Right lung (tissue), 2 donors: ENCODE measurements at regions not wholly inside any gene's neighbourhood (a gene's known extent, or its start where the extent isn't known, plus 50 kb on each side); places are given as distances from the start of the nearest gene placed in this dataset.
A peak's percentile ranks its signal among the peaks of the same experiment; 100 is the strongest.
"Not testable (repeated sequence)": the region's sequence is repeated elsewhere in the genome, so short reads cannot be mapped to it uniquely, and the experiment has no call there.

Experiments
- DNase-seq, 2 donors: peaks; one replicate each; pipeline ENCODE4 v3.0.0-alpha.2; 2013

- no peak for DNase-seq
Measured at GRCh38 chr11:112650527-112650926, 310.7 kb upstream of the NCAM1 start.

- no peak for DNase-seq
Measured at GRCh38 chr11:112651386-112651785, 309.8 kb upstream of the NCAM1 start.

- DNase-seq, result no peak
Measured at GRCh38 chr11:112652786-112653390, 308.3 kb upstream of the NCAM1 start.

GRCh38 chr11:112655371-112655770 is 305.8 kb upstream of the NCAM1 start:
- DNase-seq, result peak; percentile 90 to 91

- no peak for DNase-seq
Measured at GRCh38 chr11:112656772-112657428, 304.3 kb upstream of the NCAM1 start.

GRCh38 chr11:112658431-112658878 is 302.8 kb upstream of the NCAM1 start:
- peak; percentile 61 to 71 for DNase-seq

GRCh38 chr11:112661146-112661545 is 300.1 kb upstream of the NCAM1 start:
- DNase-seq, result no peak

- no peak for DNase-seq
Measured at GRCh38 chr11:112661571-112661970, 299.6 kb upstream of the NCAM1 start.

- no peak for DNase-seq
Measured at GRCh38 chr11:112662554-112662953, 298.7 kb upstream of the NCAM1 start.

- no peak for DNase-seq
Measured at GRCh38 chr11:112663947-112664634, 297.1 kb upstream of the NCAM1 start.

GRCh38 chr11:112665291-112665690 is 295.9 kb upstream of the NCAM1 start:
- no peak for DNase-seq

- no peak for DNase-seq
Measured at GRCh38 chr11:112666253-112666652, 295.0 kb upstream of the NCAM1 start.

GRCh38 chr11:112670806-112671570 is 290.2 kb upstream of the NCAM1 start:
- no peak for DNase-seq

- DNase-seq, result not testable (repeated sequence)
Measured at GRCh38 chr11:112673401-112673800, 287.8 kb upstream of the NCAM1 start.

GRCh38 chr11:112685111-112685510 is 276.1 kb upstream of the NCAM1 start:
- no peak for DNase-seq

GRCh38 chr11:112689851-112690250 is 271.4 kb upstream of the NCAM1 start:
- DNase-seq, result no peak

- DNase-seq, result no peak
Measured at GRCh38 chr11:112693781-112694180, 267.4 kb upstream of the NCAM1 start.

GRCh38 chr11:112694245-112694644 is 267.0 kb upstream of the NCAM1 start:
- no peak for DNase-seq

GRCh38 chr11:112694813-112695212 is 266.4 kb upstream of the NCAM1 start:
- no peak for DNase-seq

- no peak for DNase-seq
Measured at GRCh38 chr11:112697391-112698178, 263.6 kb upstream of the NCAM1 start.

GRCh38 chr11:112705148-112705547 is 256.1 kb upstream of the NCAM1 start:
- no peak for DNase-seq

- no peak for DNase-seq
Measured at GRCh38 chr11:112706863-112707262, 254.4 kb upstream of the NCAM1 start.
